Cerebellar cortex (tissue), 1 donor: ENCODE measurements at regions not wholly inside any gene's neighbourhood (a gene's known extent, or its start where the extent isn't known, plus 50 kb on each side); places are given as distances from the start of the nearest gene placed in this dataset.

Source experiments
- DNase-seq: peaks from one replicate; pipeline ENCODE4 v3.0.0-alpha.2; 2015; ENCODE audit warnings: low spot score

GRCh38 chr4:123990310-123990870 lies 593.8 kb downstream of the SPRY1 start:
- DNase-seq: no peak

- no peak for DNase-seq
These were observed 598.3 kb downstream of the SPRY1 start for GRCh38 chr4:123994917-123995316.

- DNase-seq: no peak
These were observed 599.3 kb downstream of the SPRY1 start for GRCh38 chr4:123995936-123996335.

- DNase-seq: peak; percentile 18
These were observed 600.3 kb downstream of the SPRY1 start for GRCh38 chr4:123996718-123997510.

GRCh38 chr4:123997776-123998449 lies 601.3 kb downstream of the SPRY1 start:
- DNase-seq: no peak

DNA sequence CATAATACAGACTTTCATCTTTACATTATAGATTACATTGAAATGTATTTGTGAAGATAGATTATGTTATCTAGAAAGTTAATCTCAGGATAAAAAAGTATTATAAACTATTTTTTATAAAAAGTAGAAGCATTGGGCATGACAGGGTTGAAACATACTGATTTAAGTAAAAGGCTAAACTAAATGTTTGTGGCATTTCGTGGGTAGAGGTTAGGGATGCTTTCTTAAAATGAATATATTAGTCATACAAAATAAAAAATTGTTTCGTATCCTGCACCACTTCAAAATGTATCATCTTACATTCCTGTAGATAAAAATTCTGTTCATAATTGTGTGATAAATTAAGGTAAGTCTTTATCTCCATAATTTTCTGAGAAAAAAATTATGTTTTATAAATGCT lies 603.6 kb downstream of the SPRY1 start:
- no peak for DNase-seq

- no peak for DNase-seq
These were observed 619.2 kb downstream of the SPRY1 start for GRCh38 chr4:124015766-124016165.

GRCh38 chr4:124017185-124017785 lies 620.7 kb downstream of the SPRY1 start:
- DNase-seq: no peak

DNA sequence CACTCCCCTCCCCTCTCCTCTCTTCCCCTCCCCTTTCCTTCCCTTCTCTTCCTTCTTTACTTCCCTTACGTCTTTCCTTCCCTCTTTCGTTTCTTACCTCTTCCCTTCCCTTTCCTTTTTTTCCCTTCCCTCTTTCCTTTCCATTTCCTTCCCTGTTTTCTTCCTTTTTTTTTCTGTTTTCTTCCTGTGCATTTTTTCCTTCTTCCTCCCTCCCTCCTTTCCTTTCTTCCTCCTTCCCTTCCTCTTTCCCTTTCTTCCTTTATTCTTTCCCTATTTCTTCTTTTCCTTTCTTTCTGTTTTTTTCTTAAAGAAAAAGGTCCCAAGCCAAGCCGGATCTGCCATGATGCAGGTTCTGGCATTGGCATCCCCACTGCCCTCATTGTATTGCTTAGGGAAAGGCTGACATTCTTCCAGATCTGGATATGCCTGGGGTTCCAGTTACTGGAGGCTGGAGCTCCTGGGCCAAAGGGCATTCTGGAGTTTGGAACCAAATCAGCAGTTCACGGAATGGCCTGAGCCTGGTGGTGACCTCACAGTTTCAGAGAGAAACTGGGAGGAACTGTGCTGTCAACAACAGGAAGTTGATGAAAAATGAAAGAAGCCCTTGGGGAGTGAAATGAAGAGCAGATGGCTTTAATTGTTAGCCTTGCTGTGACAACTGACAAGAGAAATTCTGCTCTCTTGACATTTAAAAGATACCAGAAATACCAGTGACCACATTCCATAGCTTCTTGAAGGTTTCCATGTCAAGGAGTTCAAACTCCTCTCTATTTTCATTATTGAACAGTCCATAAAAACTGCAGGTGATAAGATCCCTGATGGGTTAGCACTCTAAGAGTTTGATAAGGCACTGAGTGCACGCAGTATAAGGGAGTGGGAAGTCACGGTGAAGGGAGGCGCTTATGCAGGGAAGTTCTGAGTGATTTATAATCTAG lies 622.1 kb downstream of the SPRY1 start:
- DNase-seq: peak; percentile 61

DNA sequence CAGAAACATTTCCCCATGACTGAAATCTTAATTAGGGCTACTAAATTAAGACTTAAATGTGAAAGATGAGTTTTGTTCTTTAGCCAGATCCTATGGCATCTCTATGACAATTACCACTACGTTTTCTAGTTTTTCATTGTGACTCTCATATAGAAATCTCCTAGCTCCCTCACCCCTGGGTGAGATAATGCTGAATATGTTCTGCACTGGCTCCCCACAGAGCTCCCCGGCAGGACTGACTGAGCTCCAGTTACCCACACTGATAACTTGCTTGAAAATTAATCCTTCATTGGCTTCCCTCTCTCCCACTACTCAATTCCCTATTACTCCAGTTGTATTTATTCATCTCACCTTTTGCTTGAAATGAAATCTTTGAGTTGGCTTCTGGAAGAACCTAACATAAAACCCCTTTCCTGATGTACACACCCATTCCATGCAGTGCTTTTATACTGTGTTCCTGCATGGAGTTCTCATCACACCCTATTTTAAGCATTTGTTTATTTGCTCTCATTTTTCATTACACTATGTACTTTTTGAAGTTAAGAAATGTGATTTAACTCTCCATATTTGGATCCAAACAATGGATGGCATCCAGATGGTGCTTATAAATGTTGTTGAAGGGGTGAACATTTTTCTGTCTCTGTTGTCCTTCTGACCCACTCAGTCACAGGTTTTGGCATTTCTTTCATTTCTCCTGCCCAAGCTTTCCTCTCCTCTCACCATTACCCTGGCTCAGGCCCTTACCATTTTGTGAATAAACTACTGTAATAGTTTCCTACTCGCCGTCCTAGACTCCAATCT lies 623.4 kb downstream of the SPRY1 start:
- DNase-seq: no peak

GRCh38 chr4:124025000-124025399 lies 628.4 kb downstream of the SPRY1 start:
- no peak for DNase-seq

GRCh38 chr4:124025428-124025827 lies 628.8 kb downstream of the SPRY1 start:
- no peak for DNase-seq

DNA sequence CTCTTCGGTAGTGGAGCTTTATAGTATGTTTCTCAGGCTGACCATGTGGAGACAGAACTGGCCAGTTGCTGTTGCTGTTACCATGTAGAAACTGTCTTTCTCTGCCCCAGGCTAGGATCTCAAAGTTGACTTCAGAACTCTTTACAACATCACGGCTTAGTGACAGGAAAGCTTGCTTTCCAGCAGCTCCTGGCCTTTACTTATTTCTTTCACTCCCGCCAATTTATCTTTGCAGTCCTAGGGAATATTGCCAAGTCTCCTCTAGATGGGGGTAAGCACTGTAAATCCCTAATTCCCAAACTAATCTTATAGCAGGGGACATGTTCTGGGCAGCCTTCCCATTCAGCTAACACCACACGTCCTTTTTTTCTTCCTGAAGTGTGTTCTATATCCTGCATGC lies 631.6 kb downstream of the SPRY1 start:
- no peak for DNase-seq

GRCh38 chr4:124030147-124030546 lies 633.6 kb downstream of the SPRY1 start:
- no peak for DNase-seq

DNA sequence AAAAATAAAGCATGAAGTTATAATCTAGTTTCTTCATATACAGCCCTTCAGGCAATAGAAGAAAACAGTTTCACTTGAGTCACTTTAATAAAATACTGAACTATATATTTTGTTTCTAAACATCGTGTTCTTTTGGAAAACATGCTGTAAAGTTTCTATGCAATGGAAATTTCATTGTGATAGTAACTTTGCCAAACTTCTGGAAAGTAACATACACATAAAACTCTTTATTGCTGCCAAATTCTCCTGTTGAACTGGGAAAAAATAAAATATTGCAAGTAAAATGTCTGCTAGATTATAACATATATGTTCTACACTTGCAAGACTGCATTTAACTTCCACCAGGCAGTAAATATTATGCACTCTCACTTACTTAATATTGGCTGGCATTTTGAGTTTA lies 635.4 kb downstream of the SPRY1 start:
- no peak for DNase-seq

DNA sequence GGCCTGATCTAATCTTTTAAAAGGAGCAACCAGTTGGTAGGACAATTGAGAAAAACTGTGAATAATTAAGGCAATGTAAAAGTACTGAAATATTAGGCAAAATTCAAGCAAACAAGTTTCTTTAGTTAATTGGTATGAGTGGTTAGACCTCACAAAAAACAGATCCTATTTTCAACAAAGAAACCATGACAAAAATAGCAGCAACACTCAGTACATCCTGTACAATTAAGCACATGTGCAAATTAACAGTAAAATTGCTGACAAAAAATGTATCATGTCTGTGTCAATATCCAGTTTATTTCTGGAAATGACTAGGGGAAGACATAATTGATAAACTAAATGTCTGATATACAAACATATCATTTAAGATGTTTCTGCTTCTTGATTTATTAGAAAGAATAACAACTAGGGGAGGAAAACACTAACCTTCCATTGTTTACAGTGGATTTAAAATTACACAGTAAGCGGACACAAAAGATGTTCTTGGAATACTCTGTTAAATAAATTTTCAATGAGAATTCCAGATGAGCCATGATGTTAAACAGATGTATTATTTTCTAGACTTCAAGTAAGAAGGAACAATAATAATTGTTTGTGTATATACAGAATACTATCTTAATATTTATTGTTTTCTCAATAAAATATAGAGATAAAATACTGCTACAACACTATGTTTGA lies 638.9 kb downstream of the SPRY1 start:
- no peak for DNase-seq

DNA sequence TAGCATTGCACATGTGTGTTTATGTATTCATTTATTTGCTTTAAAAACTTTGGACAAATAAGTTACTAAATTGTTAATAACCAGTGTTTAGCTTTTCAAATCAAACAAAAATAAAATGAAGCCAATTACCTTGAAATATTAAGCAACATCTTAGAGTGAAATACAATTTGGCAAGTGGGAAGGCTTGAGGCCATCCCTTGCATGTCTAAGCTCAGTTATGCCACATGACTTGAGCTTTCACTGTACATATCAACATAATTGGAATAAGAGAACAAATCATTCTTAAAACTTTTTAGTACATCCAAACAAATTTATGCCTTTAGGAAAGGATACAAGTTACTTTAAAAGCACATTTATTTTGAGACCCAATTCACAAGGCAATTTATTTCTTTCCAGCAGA lies 640.6 kb downstream of the SPRY1 start:
- DNase-seq: no peak

GRCh38 chr4:124044330-124044729 lies 647.7 kb downstream of the SPRY1 start:
- no peak for DNase-seq

- no peak for DNase-seq
These were observed 648.3 kb downstream of the SPRY1 start for GRCh38 chr4:124044867-124045266.

- DNase-seq: no peak
These were observed 649.6 kb downstream of the SPRY1 start for GRCh38 chr4:124046190-124046589.
